HG03460 (cell line): ENCODE measurements at regions not wholly inside any gene's neighbourhood (a gene's known extent, or its start where the extent isn't known, plus 50 kb on each side); places are given as distances from the start of the nearest gene placed in this dataset.
"Not testable (repeated sequence)": the region's sequence is repeated elsewhere in the genome, so short reads cannot be mapped to it uniquely, and the experiment has no call there.

Experiments used
- ATAC-seq: cut with Tn5 transposase; IDR thresholded peaks from one replicate; pipeline ENCODE4 v1.9.1; 2021; ENCODE audit not compliant: unreplicated experiment

- no peak for ATAC-seq
Observed at GRCh38 chr10:8830876-8831275, 776.4 kb downstream of the GATA3 start.

GRCh38 chr10:8835453-8836167 lies 781.1 kb downstream of the GATA3 start:
- no peak for ATAC-seq

- no peak for ATAC-seq
Observed at GRCh38 chr10:8840356-8840755, 785.9 kb downstream of the GATA3 start.

GRCh38 chr10:8844141-8844540 lies 789.7 kb downstream of the GATA3 start:
- no peak for ATAC-seq

GRCh38 chr10:8852546-8852945 lies 798.1 kb downstream of the GATA3 start:
- no peak for ATAC-seq

- ATAC-seq, result no peak
Observed at GRCh38 chr10:8853048-8853447, 798.6 kb downstream of the GATA3 start.

- not testable (repeated sequence) for ATAC-seq
Observed at GRCh38 chr10:8868924-8869323, 814.4 kb downstream of the GATA3 start.

GRCh38 chr10:8873310-8873709 lies 818.8 kb downstream of the GATA3 start:
- ATAC-seq, result no peak

GRCh38 chr10:8874268-8874667 lies 819.8 kb downstream of the GATA3 start:
- ATAC-seq, result no peak

- ATAC-seq, result no peak
Observed at GRCh38 chr10:8874972-8875371, 820.5 kb downstream of the GATA3 start.

GRCh38 chr10:8876171-8876570 lies 821.7 kb downstream of the GATA3 start:
- ATAC-seq, result no peak

- ATAC-seq, result no peak
Observed at GRCh38 chr10:8889538-8889937, 835.0 kb downstream of the GATA3 start.

- no peak for ATAC-seq
Observed at GRCh38 chr10:8893102-8893501, 838.6 kb downstream of the GATA3 start.

GRCh38 chr10:8894148-8894547 lies 839.7 kb downstream of the GATA3 start:
- no peak for ATAC-seq

- ATAC-seq, result no peak
Observed at GRCh38 chr10:8897769-8898168, 843.3 kb downstream of the GATA3 start.

- ATAC-seq, result no peak
Observed at GRCh38 chr10:8898745-8899330, 844.4 kb downstream of the GATA3 start.

- ATAC-seq, result no peak
Observed at GRCh38 chr10:8902926-8903325, 848.4 kb downstream of the GATA3 start.

GRCh38 chr10:8908013-8908412 lies 853.5 kb downstream of the GATA3 start:
- no peak for ATAC-seq

GRCh38 chr10:8910314-8910713 lies 855.8 kb downstream of the GATA3 start:
- no peak for ATAC-seq

- no peak for ATAC-seq
Observed at GRCh38 chr10:8911032-8911431, 856.5 kb downstream of the GATA3 start.

GRCh38 chr10:8912108-8912507 lies 857.6 kb downstream of the GATA3 start:
- no peak for ATAC-seq

GRCh38 chr10:8913720-8914119 lies 859.2 kb downstream of the GATA3 start:
- ATAC-seq, result no peak

GRCh38 chr10:8919280-8919679 lies 864.8 kb downstream of the GATA3 start:
- ATAC-seq, result no peak
